Keratinocyte (primary cell): ENCODE measurements at regions not wholly inside any gene's neighbourhood (a gene's known extent, or its start where the extent isn't known, plus 50 kb on each side); places are given as distances from the start of the nearest gene placed in this dataset.
"Not testable (repeated sequence)": the region's sequence is repeated elsewhere in the genome, so short reads cannot be mapped to it uniquely, and the experiment has no call there.

Experiments
- EZH2 ChIP-seq: IDR thresholded peaks from one replicate; pipeline ENCODE4 v1.6.1; 2012; ENCODE audit warnings: inconsistent platforms, mild to moderate bottlenecking, low read length, moderate library complexity
- TF ChIP-seq, protein P1 (sequence below), 3 experiments: IDR thresholded peaks in 1 of 3; conservative IDR thresholded peaks in 1 of 3; optimal IDR thresholded peaks in 1 of 3; 2 replicates in 2 of 3; 3 replicates in 1 of 3; pipeline versions ENCODE3 to v1.5.1; 2011; ENCODE audit warnings: low read length in 3 of 3, mild to moderate bottlenecking in 3 of 3, moderate library complexity in 2 of 3, control low read depth in 1 of 3, inconsistent platforms in 1 of 3; ENCODE audit not compliant: insufficient read depth in 2 of 3; ENCODE audit errors: extremely low read depth in 1 of 3

DNA sequence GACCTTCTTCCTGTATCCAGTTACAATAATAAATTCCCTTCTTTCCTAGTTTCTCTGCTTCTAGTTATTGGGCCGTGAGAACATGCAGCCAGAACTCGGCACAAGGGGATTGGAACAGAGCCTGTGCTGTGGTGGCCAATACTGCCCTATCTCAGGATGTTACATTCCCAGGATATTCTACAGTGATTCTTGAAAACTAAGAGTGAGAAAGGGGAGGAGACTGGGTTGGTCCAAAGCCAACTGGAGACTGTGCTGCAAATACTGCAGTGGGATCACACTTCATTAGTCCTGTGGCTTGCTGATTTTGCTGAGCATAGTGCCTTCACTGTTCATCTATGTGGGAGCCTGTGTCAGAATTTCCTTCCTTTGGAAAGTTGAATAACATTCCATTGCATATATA lies 456.8 kb downstream of the RPIA start:
- TF ChIP-seq, protein P1, sequence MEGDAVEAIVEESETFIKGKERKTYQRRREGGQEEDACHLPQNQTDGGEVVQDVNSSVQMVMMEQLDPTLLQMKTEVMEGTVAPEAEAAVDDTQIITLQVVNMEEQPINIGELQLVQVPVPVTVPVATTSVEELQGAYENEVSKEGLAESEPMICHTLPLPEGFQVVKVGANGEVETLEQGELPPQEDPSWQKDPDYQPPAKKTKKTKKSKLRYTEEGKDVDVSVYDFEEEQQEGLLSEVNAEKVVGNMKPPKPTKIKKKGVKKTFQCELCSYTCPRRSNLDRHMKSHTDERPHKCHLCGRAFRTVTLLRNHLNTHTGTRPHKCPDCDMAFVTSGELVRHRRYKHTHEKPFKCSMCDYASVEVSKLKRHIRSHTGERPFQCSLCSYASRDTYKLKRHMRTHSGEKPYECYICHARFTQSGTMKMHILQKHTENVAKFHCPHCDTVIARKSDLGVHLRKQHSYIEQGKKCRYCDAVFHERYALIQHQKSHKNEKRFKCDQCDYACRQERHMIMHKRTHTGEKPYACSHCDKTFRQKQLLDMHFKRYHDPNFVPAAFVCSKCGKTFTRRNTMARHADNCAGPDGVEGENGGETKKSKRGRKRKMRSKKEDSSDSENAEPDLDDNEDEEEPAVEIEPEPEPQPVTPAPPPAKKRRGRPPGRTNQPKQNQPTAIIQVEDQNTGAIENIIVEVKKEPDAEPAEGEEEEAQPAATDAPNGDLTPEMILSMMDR (optimal IDR thresholded peaks at IDR 0.05 in 1 of 3, IDR thresholded peaks at IDR 0.05 in 1 of 3, conservative IDR thresholded peaks at IDR 0.05 in 1 of 3; ENCODE audit: extremely low read depth in 1 of 3, insufficient read depth in 2 of 3, low read length in 3 of 3), result not testable (repeated sequence)
- not testable (repeated sequence) for TF ChIP-seq EZH2
